HepG2 (cell line): ENCODE measurements at regions not wholly inside any gene's neighbourhood (a gene's known extent, or its start where the extent isn't known, plus 50 kb on each side); places are given as distances from the start of the nearest gene placed in this dataset.

Experiments
- ATAC-seq: fragments of 200-7000 bp; cut with Tn5 transposase; 3 replicates; pipeline ENCODE4 v1.9.1; 2020; ENCODE audit warnings: mild to moderate bottlenecking, moderate library complexity
- BruUV-seq: library from RNA; stranded (reverse); fragments of 400-500 nt; replicated peaks from 2 replicates; lab custom pipeline; 2021; lab: Mats Ljungman, UMichigan
- CTCF ChIA-PET: fragments of 300-600 bp; formaldehyde crosslinking; extraction: SDS; loops from one replicate; lab custom pipeline; 2021; ENCODE audit warnings: low total read pairs, inconsistent platforms, low intra/inter-chr PET ratio; lab: Yijun Ruan, JAX
- POLR2A ChIA-PET: fragments of 350-600 bp; sonication (Branson Sonifier 250); formaldehyde crosslinking; loops from one replicate; lab custom pipeline; 2020; ENCODE audit warnings: antibody characterized with exemption, inconsistent platforms; lab: Yijun Ruan, JAX
- DNase-seq: peaks from one replicate; pipeline ENCODE4 v3.0.0-alpha.2; 2015; ENCODE audit warnings: low spot score
- FAIRE-seq: peaks from 3 replicates; lab custom pipeline; 2011; peaks lifted over from hg19 to GRCh38; lab: Jason Lieb, UNC
- H2AFZ ChIP-seq: one replicate; pipeline ENCODE4 v1.6.1; 2011; ENCODE audit warnings: low read length, inconsistent platforms
- H3K27ac ChIP-seq: fragments of 300-600 bp; 3 replicates; pipeline ENCODE4 v1.8.0; 2011; ENCODE audit warnings: mixed run types, mild to moderate bottlenecking, mixed read lengths, low read length, inconsistent platforms; ENCODE audit not compliant: insufficient read depth; ENCODE audit errors: extremely low read length
- H3K27me3 ChIP-seq, 2 experiments: fragments of 200-600 bp in 1 of 2; 2 replicates in 1 of 2; 3 replicates in 1 of 2; pipeline versions ENCODE4 v1.6.0 to v1.8.0; 2011; ENCODE audit warnings: low read length in 2 of 2, mild to moderate bottlenecking in 2 of 2, moderate library complexity in 2 of 2, inconsistent platforms in 1 of 2; ENCODE audit not compliant: insufficient read depth in 2 of 2, control insufficient read depth in 1 of 2
- H3K36me3 ChIP-seq, 2 experiments: fragments of 200-600 bp in 1 of 2; replicated peaks in 1 of 2; 2 replicates in 1 of 2; 3 replicates in 1 of 2; pipeline versions ENCODE4 v1.5.1 to v1.8.0; 2011; ENCODE audit warnings: low read length in 2 of 2, inconsistent platforms in 1 of 2; ENCODE audit not compliant: insufficient read depth in 2 of 2, control insufficient read depth in 1 of 2
- H3K4me1 ChIP-seq: 2 replicates; pipeline ENCODE4 v1.5.1; 2012; ENCODE audit warnings: low read length, inconsistent platforms; ENCODE audit not compliant: insufficient read depth
- H3K4me2 ChIP-seq: 2 replicates; pipeline ENCODE4 v1.6.0; 2011; ENCODE audit warnings: low read depth, low read length, inconsistent platforms
- H3K4me3 ChIP-seq, 3 experiments: fragments of 200-600 bp in 1 of 3; sonication (generic), shearing (Covaris generic) in 1 of 3; replicated peaks in 1 of 3; 2 replicates each; pipeline ENCODE4 v1.5.1; 2011 to 2016; ENCODE audit warnings: low read length in 3 of 3, inconsistent platforms in 2 of 3, low read depth in 2 of 3, mild to moderate bottlenecking in 2 of 3, control low read depth in 1 of 3, mixed read lengths in 1 of 3; ENCODE audit not compliant: insufficient read depth in 1 of 3
- H3K79me2 ChIP-seq: one replicate; pipeline ENCODE4 v1.6.1; 2011; ENCODE audit warnings: low read length, inconsistent platforms; ENCODE audit not compliant: insufficient read depth
- H3K9ac ChIP-seq: 2 replicates; pipeline ENCODE4 v1.6.0; 2011; ENCODE audit warnings: mild to moderate bottlenecking, low read depth, low read length, inconsistent platforms; ENCODE audit not compliant: insufficient read depth
- H3K9me3 ChIP-seq: 2 replicates; pipeline ENCODE4 v1.5.1; 2012; ENCODE audit warnings: mild to moderate bottlenecking, low read length
- H4K20me1 ChIP-seq: 2 replicates; pipeline ENCODE4 v1.6.0; 2011; ENCODE audit warnings: inconsistent platforms, mild to moderate bottlenecking, low read length, moderate library complexity; ENCODE audit not compliant: insufficient read depth
- E2F2 ChIP-seq: sonication (generic); formaldehyde crosslinking; IDR thresholded peaks from 2 replicates; pipeline ENCODE4 v1.4.0; 2020; ENCODE audit warnings: missing genetic modification reagents, borderline replicate concordance
- KDM6A ChIP-seq: IDR thresholded peaks from 2 replicates; pipeline ENCODE4 v1.6.1; 2016; ENCODE audit warnings: low read depth
- LBX2 ChIP-seq: sonication (generic); formaldehyde crosslinking; IDR thresholded peaks from 2 replicates; pipeline ENCODE4 v1.5.0; 2020; ENCODE audit warnings: missing genetic modification reagents, mild to moderate bottlenecking, borderline replicate concordance
- MIER2 ChIP-seq: IDR thresholded peaks from 2 replicates; pipeline ENCODE4 v1.6.1; 2016; ENCODE audit warnings: missing biosample characterization, missing genetic modification reagents
- MTF1 ChIP-seq: sonication (generic); formaldehyde crosslinking; IDR thresholded peaks from 2 replicates; pipeline ENCODE4 v1.5.0; 2020; ENCODE audit warnings: missing genetic modification reagents
- NFKBIZ ChIP-seq: IDR thresholded peaks from 2 replicates; pipeline ENCODE4 v1.6.1; 2018; ENCODE audit warnings: missing genetic modification reagents, missing compliant biosample characterization
- YEATS2 ChIP-seq: sonication (generic); formaldehyde crosslinking; IDR thresholded peaks from 2 replicates; pipeline ENCODE4 v1.4.0; 2020; ENCODE audit warnings: missing genetic modification reagents, borderline replicate concordance
- YEATS4 ChIP-seq: sonication (generic); formaldehyde crosslinking; IDR thresholded peaks from 2 replicates; pipeline ENCODE4 v1.4.0; 2020; ENCODE audit warnings: missing genetic modification reagents, borderline replicate concordance
- ZBED4 ChIP-seq: sonication (generic); formaldehyde crosslinking; IDR thresholded peaks from 2 replicates; pipeline ENCODE4 v1.4.0; 2020; ENCODE audit warnings: missing genetic modification reagents, borderline replicate concordance
- ZC3H13 ChIP-seq: sonication (generic); formaldehyde crosslinking; IDR thresholded peaks from 2 replicates; pipeline ENCODE4 v1.8.1; 2023; ENCODE audit warnings: mild to moderate bottlenecking, missing genetic modification reagents, moderate library complexity
- ZNF34 ChIP-seq: sonication (generic); formaldehyde crosslinking; IDR thresholded peaks from 2 replicates; pipeline ENCODE4 v1.4.0; 2020; ENCODE audit warnings: mild to moderate bottlenecking, missing genetic modification reagents, borderline replicate concordance
- ZNF558 ChIP-seq: sonication (generic); formaldehyde crosslinking; IDR thresholded peaks from 2 replicates; pipeline ENCODE4 v1.9.0; 2022; ENCODE audit warnings: mild to moderate bottlenecking, missing genetic modification reagents, borderline replicate concordance
- ZNF614 ChIP-seq: IDR thresholded peaks from 2 replicates; pipeline ENCODE4 v1.6.1; 2018; ENCODE audit warnings: missing biosample characterization, missing genetic modification reagents, inconsistent platforms, borderline replicate concordance
- WGBS: methylation state at CpG from one replicate; pipeline ENCODE4 v1.1.6; 2017; ENCODE audit warnings: low lambda C conversion rate; 5-methylcytosine and 5-hydroxymethylcytosine counted together
- in situ Hi-C: cut with HindIII; loops from 2 replicates; pipeline ENCODE4 v1.10.0; 2017; ENCODE audit warnings: low pct_unique_long_range_greater_than_20kb; ENCODE audit not compliant: extremely low pct_ligation_motif_present
- intact Hi-C: fragments of 100-400 bp; cut with micrococcal nuclease; formaldehyde crosslinking; loops from one replicate; pipeline ENCODE4 v1.10.0; 2022; ENCODE audit not compliant: unreplicated experiment

GRCh38 chr2:15043336-15044058, 411.0 kb downstream of the LRATD1 start:
- FAIRE-seq: no peak
- in situ Hi-C loops: no loop called here
- intact Hi-C loops: no loop called here
- no peak for DNase-seq
- ChIA-PET CTCF (no interaction called here), POLR2A (no interaction called here)
- Histone ChIP-seq H3K27me3 (peaks cover 0 to 20% of the 10 kb centered on the region in 2 experiments; a peak in 1 of 5 replicates), H3K9ac (no peak overlapping the region), H3K79me2 (no peaks in the 10 kb centered on the region), H3K9me3 (no peaks in the 10 kb centered on the region), H2AFZ (no peak overlapping the region), H3K27ac (no peak overlapping the region), H3K4me3 (no peak overlapping the region), H3K4me1 (no peaks in the 10 kb centered on the region), H4K20me1 (no peaks in the 10 kb centered on the region), H3K36me3 (no peaks in the 10 kb centered on the region), H3K4me2 (no peak overlapping the region)
- ATAC-seq: no peak
- WGBS: 6% methylated on average over 4 of the region's 4 CpGs
- no TSS peak for BruUV-seq
- no peak for TF ChIP-seq NFKBIZ
- no peak for TF ChIP-seq ZC3H13 (CRISPR knock-in tag)
- no peak for TF ChIP-seq KDM6A (CRISPR knock-in tag)
- no peak for TF ChIP-seq ZNF34 (CRISPR knock-in tag)
- no peak for TF ChIP-seq E2F2 (CRISPR knock-in tag)
- TF ChIP-seq MIER2 (CRISPR knock-in tag): no peak

GRCh38 chr2:15045054-15045453, 412.5 kb downstream of the LRATD1 start:
- Histone ChIP-seq H3K4me2 (no peak overlapping the region), H3K79me2 (no peaks in the 10 kb centered on the region), H3K27ac (no peak overlapping the region), H3K4me3 (no peak overlapping the region), H3K27me3 (peaks cover 0 to 20% of the 10 kb centered on the region in 2 experiments; a peak in 2 of 5 replicates), H2AFZ (no peak overlapping the region), H3K9me3 (no peaks in the 10 kb centered on the region), H3K9ac (no peak overlapping the region), H4K20me1 (no peaks in the 10 kb centered on the region), H3K4me1 (no peaks in the 10 kb centered on the region), H3K36me3 (no peaks in the 10 kb centered on the region)
- CTCF ChIA-PET: no interaction called here
- ATAC-seq: no peak
- POLR2A ChIA-PET: no interaction called here
- WGBS: 9% methylated on average over 4 of the region's 4 CpGs
- DNase-seq: no peak
- no peak for FAIRE-seq
- intact Hi-C loops (no loop called here), in situ Hi-C loops (no loop called here)
- no TSS peak for BruUV-seq
- TF ChIP-seq ZNF558 (no peak), ZBED4 (CRISPR knock-in tag) (no peak), LBX2 (CRISPR knock-in tag) (no peak), YEATS2 (CRISPR knock-in tag) (no peak), YEATS4 (no peak), ZNF614 (CRISPR knock-in tag) (no peak), MTF1 (CRISPR knock-in tag) (no peak)
